Neural crest cell (in vitro differentiated cells): ENCODE measurements at regions not wholly inside any gene's neighbourhood (a gene's known extent, or its start where the extent isn't known, plus 50 kb on each side); places are given as distances from the start of the nearest gene placed in this dataset.

Experiments used
- DNase-seq: peaks from one replicate; pipeline ENCODE4 v3.0.0; 2021; ENCODE audit warnings: low read depth, mixed read lengths, low spot score
- H3K27ac Mint-ChIP-seq: one replicate; pipeline ENCODE4 v1.8.0; 2021; ENCODE audit warnings: mild to moderate bottlenecking, mixed read lengths; ENCODE audit not compliant: unreplicated experiment
- H3K27me3 Mint-ChIP-seq: 2 replicates; pipeline ENCODE4 v1.8.0; 2021; ENCODE audit warnings: low read depth, mild to moderate bottlenecking, mixed read lengths
- H3K36me3 Mint-ChIP-seq: 2 replicates; pipeline ENCODE4 v1.8.0; 2021; ENCODE audit warnings: low read depth, mild to moderate bottlenecking, mixed read lengths
- H3K4me1 Mint-ChIP-seq: 2 replicates; pipeline ENCODE4 v1.8.0; 2021; ENCODE audit warnings: mixed read lengths
- H3K4me3 Mint-ChIP-seq: one replicate; pipeline ENCODE4 v1.8.0; 2021; ENCODE audit warnings: mild to moderate bottlenecking, mixed read lengths
- H3K9me3 Mint-ChIP-seq: 2 replicates; pipeline ENCODE4 v1.8.0; 2021; ENCODE audit warnings: mixed read lengths
- CTCF ChIP-seq: fragments of 200-600 bp; sonication (generic); conservative IDR thresholded peaks from 2 replicates; pipeline ENCODE4 v1.5.0; 2021; ENCODE audit warnings: antibody characterized with exemption, mild to moderate bottlenecking

- Mint-ChIP-seq H3K36me3 (no peaks in the 10 kb centered on the region), H3K4me1 (no peaks in the 10 kb centered on the region), H3K27me3 (no peaks in the 10 kb centered on the region), H3K4me3 (no peak overlapping the region), H3K27ac (no peak overlapping the region), H3K9me3 (peaks cover 9% of the 10 kb centered on the region)
- DNase-seq, result no peak
- no peak for TF ChIP-seq CTCF
These were observed 1783.4 kb upstream of the AGA start for GRCh38 chr4:179225594-179225993.

- Mint-ChIP-seq H3K9me3 (no peaks in the 10 kb centered on the region), H3K36me3 (no peaks in the 10 kb centered on the region), H3K4me1 (no peaks in the 10 kb centered on the region), H3K4me3 (no peak overlapping the region), H3K27me3 (no peaks in the 10 kb centered on the region), H3K27ac (no peak overlapping the region)
- DNase-seq, result no peak
- TF ChIP-seq CTCF, result no peak
These were observed 1806.6 kb upstream of the AGA start for GRCh38 chr4:179248821-179249220.

- H3K36me3 Mint-ChIP-seq, result no peaks in the 10 kb centered on the region
- TF ChIP-seq CTCF, result no peak
- no peak for DNase-seq
These were observed 1826.6 kb upstream of the AGA start for GRCh38 chr4:179268791-179269190.

GRCh38 chr4:179272282-179272681 is 1830.0 kb upstream of the AGA start:
- no peak for TF ChIP-seq CTCF
- Mint-ChIP-seq H3K4me1 (no peaks in the 10 kb centered on the region), H3K27me3 (no peaks in the 10 kb centered on the region), H3K9me3 (no peaks in the 10 kb centered on the region), H3K4me3 (no peak overlapping the region), H3K36me3 (no peaks in the 10 kb centered on the region), H3K27ac (no peak overlapping the region)
- DNase-seq, result no peak

More at GRCh38 chr4:179268791-179269190, 1826.6 kb upstream of the AGA start:
- Mint-ChIP-seq H3K9me3 (peaks cover 6% of the 10 kb centered on the region), H3K27ac (no peak overlapping the region), H3K4me1 (no peaks in the 10 kb centered on the region), H3K27me3 (no peaks in the 10 kb centered on the region), H3K4me3 (no peak overlapping the region)

- Mint-ChIP-seq H3K9me3 (no peaks in the 10 kb centered on the region), H3K27me3 (no peaks in the 10 kb centered on the region), H3K4me3 (no peak overlapping the region), H3K36me3 (no peaks in the 10 kb centered on the region), H3K4me1 (no peaks in the 10 kb centered on the region), H3K27ac (no peak overlapping the region)
- no peak for DNase-seq
- no peak for TF ChIP-seq CTCF
These were observed 1836.4 kb upstream of the AGA start for GRCh38 chr4:179278647-179279046.

GRCh38 chr4:179285696-179286095 is 1843.5 kb upstream of the AGA start:
- peaks cover 3% of the 10 kb centered on the region for H3K9me3 Mint-ChIP-seq
- H3K36me3 Mint-ChIP-seq, result no peaks in the 10 kb centered on the region
- no peak overlapping the region for H3K4me3 Mint-ChIP-seq
- H3K27me3 Mint-ChIP-seq, result no peaks in the 10 kb centered on the region
- no peak for TF ChIP-seq CTCF
- no peaks in the 10 kb centered on the region for H3K4me1 Mint-ChIP-seq
- DNase-seq, result no peak
- H3K27ac Mint-ChIP-seq, result no peak overlapping the region
